ENCODE measurements at regions not wholly inside any gene's neighbourhood (a gene's known extent, or its start where the extent isn't known, plus 50 kb on each side); places are given as distances from the start of the nearest gene placed in this dataset.

GRCh38 chr2:142722086-142722485, 155.4 kb upstream of the KYNU start:
- no peak overlapping the region for H3K27ac Mint-ChIP-seq
- no peaks in the 10 kb centered on the region; the same call in 1 of the 2 replicates for H3K27me3 Mint-ChIP-seq (ENCODE audit: insufficient read depth)
- H3K36me3 Mint-ChIP-seq (ENCODE audit: low read depth): no peaks in the 10 kb centered on the region
- TF ChIP-seq CTCF (IDR thresholded peaks at IDR 0.05): no peak
- no peaks in the 10 kb centered on the region for H3K4me1 Mint-ChIP-seq (ENCODE audit: low read depth)
- H3K9me3 Mint-ChIP-seq: peaks cover 9% of the 10 kb centered on the region; the same call in 1 of the 2 replicates
- H3K4me3 Mint-ChIP-seq: no peak overlapping the region
- no peak for DNase-seq

- H3K27me3 Mint-ChIP-seq (ENCODE audit: insufficient read depth): no peaks in the 10 kb centered on the region
- H3K27ac Mint-ChIP-seq: no peak overlapping the region
- TF ChIP-seq CTCF (IDR thresholded peaks at IDR 0.05): no peak
- no peaks in the 10 kb centered on the region for H3K36me3 Mint-ChIP-seq (ENCODE audit: low read depth)
- no peaks in the 10 kb centered on the region for H3K4me1 Mint-ChIP-seq (ENCODE audit: low read depth)
- peaks cover 9% of the 10 kb centered on the region; the same call in 1 of the 2 replicates for H3K9me3 Mint-ChIP-seq
- no peak for DNase-seq
- no peak overlapping the region for H3K4me3 Mint-ChIP-seq
Observed at GRCh38 chr2:142721015-142721414, 156.4 kb upstream of the KYNU start.

GRCh38 chr2:142718576-142719155, 158.8 kb upstream of the KYNU start:
- no peak for TF ChIP-seq CTCF (IDR thresholded peaks at IDR 0.05)
- no peak overlapping the region for H3K27ac Mint-ChIP-seq
- no peaks in the 10 kb centered on the region for H3K4me1 Mint-ChIP-seq (ENCODE audit: low read depth)
- peaks cover 5% of the 10 kb centered on the region; the same call in 1 of the 2 replicates for H3K9me3 Mint-ChIP-seq
- H3K4me3 Mint-ChIP-seq: no peak overlapping the region
- H3K36me3 Mint-ChIP-seq (ENCODE audit: low read depth): no peaks in the 10 kb centered on the region
- no peaks in the 10 kb centered on the region for H3K27me3 Mint-ChIP-seq (ENCODE audit: insufficient read depth)
- no peak for DNase-seq

GRCh38 chr2:142716463-142717242, 160.8 kb upstream of the KYNU start:
- H3K27me3 Mint-ChIP-seq (ENCODE audit: insufficient read depth): no peaks in the 10 kb centered on the region
- no peak overlapping the region for H3K4me3 Mint-ChIP-seq
- no peaks in the 10 kb centered on the region for H3K4me1 Mint-ChIP-seq (ENCODE audit: low read depth)
- peaks cover 10% of the 10 kb centered on the region for H3K9me3 Mint-ChIP-seq
- no peak overlapping the region for H3K27ac Mint-ChIP-seq
- no peaks in the 10 kb centered on the region for H3K36me3 Mint-ChIP-seq (ENCODE audit: low read depth)
- no peak for TF ChIP-seq CTCF (IDR thresholded peaks at IDR 0.05)
- DNase-seq: no peak

GRCh38 chr2:142714600-142714999, 162.9 kb upstream of the KYNU start:
- Mint-ChIP-seq H3K4me3 (no peak overlapping the region), H3K9me3 (peaks cover 18% of the 10 kb centered on the region), H3K4me1 (ENCODE audit: low read depth) (no peaks in the 10 kb centered on the region)

More at GRCh38 chr2:142714600-142714999, 162.9 kb upstream of the KYNU start:
- no peak for TF ChIP-seq CTCF (IDR thresholded peaks at IDR 0.05)
- H3K27ac Mint-ChIP-seq: no peak overlapping the region
- no peaks in the 10 kb centered on the region for H3K36me3 Mint-ChIP-seq (ENCODE audit: low read depth)
- H3K27me3 Mint-ChIP-seq (ENCODE audit: insufficient read depth): no peaks in the 10 kb centered on the region
- no peak for DNase-seq

Data from HFFc6 (cell line).